ENCODE measurements at regions not wholly inside any gene's neighbourhood (a gene's known extent, or its start where the extent isn't known, plus 50 kb on each side); places are given as distances from the start of the nearest gene placed in this dataset.

- Mint-ChIP-seq H3K4me3 (no peak overlapping the region), H3K4me1 (peaks cover 7% of the 10 kb centered on the region; the same call in 2 of the 3 replicates), H3K27ac (no peak overlapping the region), H3K27me3 (ENCODE audit: insufficient read depth, low read depth, poor library complexity) (no peaks in the 10 kb centered on the region), H3K9me3 (no peaks in the 10 kb centered on the region), H3K36me3 (ENCODE audit: low read depth) (no peaks in the 10 kb centered on the region)
- H3K4me2 ChIP-seq, result no peak overlapping the region
- no peaks in the 10 kb centered on the region for H4K20me1 ChIP-seq (replicated peaks; ENCODE audit: insufficient read depth)
- no peaks in the 10 kb centered on the region for H3F3A ChIP-seq (replicated peaks; ENCODE audit: low read depth)
- no peaks in the 10 kb centered on the region for H3K79me2 ChIP-seq (replicated peaks; ENCODE audit: insufficient read depth)
- no peak overlapping the region for H2AFZ ChIP-seq
- no peaks in the 10 kb centered on the region for H3K27me3 ChIP-seq (ENCODE audit: insufficient read depth)
- no peaks in the 10 kb centered on the region for H3K36me3 ChIP-seq (ENCODE audit: insufficient read depth)
- no peak overlapping the region for H3K27ac ChIP-seq (ENCODE audit: low read depth)
- no peaks in the 10 kb centered on the region for H3K9me2 ChIP-seq (ENCODE audit: insufficient read depth)
- H3K4me3 ChIP-seq, result no peak overlapping the region
- ATAC-seq (no peak), DNase-seq (ENCODE audit: low spot score) (no peak)
- no peaks in the 10 kb centered on the region for H3K4me1 ChIP-seq (ENCODE audit: insufficient read depth)
- TF ChIP-seq JUNB (IDR thresholded peaks at IDR 0.05; ENCODE audit: unreplicated experiment) (no peak), EZH2phosphoT487 (IDR thresholded peaks at IDR 0.05; ENCODE audit: unreplicated experiment) (no peak), ETS1 (IDR thresholded peaks at IDR 0.05) (no peak), REST (IDR thresholded peaks at IDR 0.05; ENCODE audit: unreplicated experiment) (no peak)
Observed at GRCh38 chr6:126640356-126640755, 300.4 kb downstream of the CENPW start.

- Mint-ChIP-seq H3K4me1 (peaks cover 7% of the 10 kb centered on the region; the same call in 2 of the 3 replicates), H3K4me3 (no peak overlapping the region), H3K27me3 (ENCODE audit: insufficient read depth, low read depth, poor library complexity) (no peaks in the 10 kb centered on the region), H3K36me3 (ENCODE audit: low read depth) (no peaks in the 10 kb centered on the region), H3K27ac (no peak overlapping the region), H3K9me3 (no peaks in the 10 kb centered on the region)
- H3K4me1 ChIP-seq (ENCODE audit: insufficient read depth), result no peaks in the 10 kb centered on the region
- ATAC-seq, result no peak
- H2AFZ ChIP-seq, result no peak overlapping the region
- H3K4me2 ChIP-seq, result no peak overlapping the region
- no peak overlapping the region for H3K4me3 ChIP-seq
- H3K9me2 ChIP-seq (ENCODE audit: insufficient read depth), result no peaks in the 10 kb centered on the region
- no peaks in the 10 kb centered on the region for H3K36me3 ChIP-seq (ENCODE audit: insufficient read depth)
- TF ChIP-seq EZH2phosphoT487 (IDR thresholded peaks at IDR 0.05; ENCODE audit: unreplicated experiment), result no peak
- H3K27me3 ChIP-seq (ENCODE audit: insufficient read depth), result no peaks in the 10 kb centered on the region
- no peaks in the 10 kb centered on the region for H3K79me2 ChIP-seq (replicated peaks; ENCODE audit: insufficient read depth)
- DNase-seq (ENCODE audit: low spot score), result no peak
- no peak overlapping the region for H3K27ac ChIP-seq (ENCODE audit: low read depth)
- no peaks in the 10 kb centered on the region for H3F3A ChIP-seq (replicated peaks; ENCODE audit: low read depth)
- no peaks in the 10 kb centered on the region for H4K20me1 ChIP-seq (replicated peaks; ENCODE audit: insufficient read depth)
Observed at GRCh38 chr6:126640921-126641320, 301.0 kb downstream of the CENPW start.

GRCh38 chr6:126641641-126642040, 301.7 kb downstream of the CENPW start:
- H3K4me2 ChIP-seq, result no peak overlapping the region
- H3K4me1 ChIP-seq (ENCODE audit: insufficient read depth), result no peaks in the 10 kb centered on the region
- no peaks in the 10 kb centered on the region for H3K27me3 Mint-ChIP-seq (ENCODE audit: insufficient read depth, low read depth, poor library complexity)
- H3K4me3 ChIP-seq, result no peak overlapping the region
- no peaks in the 10 kb centered on the region for H3K9me2 ChIP-seq (ENCODE audit: insufficient read depth)
- no peak for DNase-seq (ENCODE audit: low spot score)
- H3K9me3 Mint-ChIP-seq, result no peaks in the 10 kb centered on the region
- H3F3A ChIP-seq (replicated peaks; ENCODE audit: low read depth), result no peaks in the 10 kb centered on the region
- no peaks in the 10 kb centered on the region for H3K79me2 ChIP-seq (replicated peaks; ENCODE audit: insufficient read depth)
- H3K4me1 Mint-ChIP-seq, result peaks cover 7% of the 10 kb centered on the region; the same call in 2 of the 3 replicates
- H3K27me3 ChIP-seq (ENCODE audit: insufficient read depth), result no peaks in the 10 kb centered on the region
- no peak overlapping the region for H2AFZ ChIP-seq
- H3K27ac ChIP-seq (ENCODE audit: low read depth), result no peak overlapping the region
- no peaks in the 10 kb centered on the region for H4K20me1 ChIP-seq (replicated peaks; ENCODE audit: insufficient read depth)
- no peak overlapping the region for H3K4me3 Mint-ChIP-seq
- H3K27ac Mint-ChIP-seq, result no peak overlapping the region
- H3K36me3 Mint-ChIP-seq (ENCODE audit: low read depth), result no peaks in the 10 kb centered on the region
- H3K36me3 ChIP-seq (ENCODE audit: insufficient read depth), result no peaks in the 10 kb centered on the region
- ATAC-seq, result no peak
- no peak for TF ChIP-seq EZH2phosphoT487 (IDR thresholded peaks at IDR 0.05; ENCODE audit: unreplicated experiment)
- TF ChIP-seq ZNF462 (CRISPR knock-in tag; IDR thresholded peaks at IDR 0.05), result no peak
- no peak for TF ChIP-seq POLR2AphosphoS5 (IDR thresholded peaks at IDR 0.05; ENCODE audit: low read depth)
